Omental fat pad (tissue), 3 donors: ENCODE measurements at regions not wholly inside any gene's neighbourhood (a gene's known extent, or its start where the extent isn't known, plus 50 kb on each side); places are given as distances from the start of the nearest gene placed in this dataset.
"Not testable (repeated sequence)": the region's sequence is repeated elsewhere in the genome, so short reads cannot be mapped to it uniquely, and the experiment has no call there.

Experiments used
- ATAC-seq: fragments of 150-250 bp; one replicate; pipeline ENCODE4 v1.9.1; 2016; ENCODE audit warnings: mild to moderate bottlenecking, moderate library complexity; ENCODE audit not compliant: low FRiP score
- DNase-seq: peaks from one replicate; pipeline ENCODE4 v3.0.0-alpha.2; 2019; ENCODE audit warnings: low spot score
- TF ChIP-seq, protein P1 (sequence below), 3 donors: fragments of 450-650 bp; IDR thresholded peaks; one replicate each; pipeline ENCODE4 v1.5.1; 2016 to 2017; ENCODE audit warnings: antibody characterized with exemption in 3 of 3, mild to moderate bottlenecking in 3 of 3, moderate library complexity in 2 of 3

DNA sequence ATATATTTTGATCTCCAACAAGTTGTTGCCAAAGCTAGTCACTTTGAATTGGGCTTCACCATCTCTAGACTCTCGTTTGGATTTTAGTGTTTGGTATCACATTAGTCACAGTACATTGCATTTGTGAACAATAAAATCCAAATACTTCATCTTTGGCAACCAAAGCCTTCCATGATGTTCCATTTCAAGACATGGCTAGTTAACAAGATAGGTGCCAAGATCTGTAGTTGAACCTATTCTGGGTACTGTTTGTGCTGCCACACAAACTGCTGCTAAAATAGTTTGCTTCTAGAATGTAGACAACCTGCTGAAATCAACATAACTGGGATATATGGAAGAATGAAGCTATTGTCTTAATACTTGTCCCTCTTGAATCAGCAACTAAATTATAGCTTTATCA is 207.5 kb downstream of the LRRC70 start:
- ATAC-seq: no peak
- TF ChIP-seq, protein P1, sequence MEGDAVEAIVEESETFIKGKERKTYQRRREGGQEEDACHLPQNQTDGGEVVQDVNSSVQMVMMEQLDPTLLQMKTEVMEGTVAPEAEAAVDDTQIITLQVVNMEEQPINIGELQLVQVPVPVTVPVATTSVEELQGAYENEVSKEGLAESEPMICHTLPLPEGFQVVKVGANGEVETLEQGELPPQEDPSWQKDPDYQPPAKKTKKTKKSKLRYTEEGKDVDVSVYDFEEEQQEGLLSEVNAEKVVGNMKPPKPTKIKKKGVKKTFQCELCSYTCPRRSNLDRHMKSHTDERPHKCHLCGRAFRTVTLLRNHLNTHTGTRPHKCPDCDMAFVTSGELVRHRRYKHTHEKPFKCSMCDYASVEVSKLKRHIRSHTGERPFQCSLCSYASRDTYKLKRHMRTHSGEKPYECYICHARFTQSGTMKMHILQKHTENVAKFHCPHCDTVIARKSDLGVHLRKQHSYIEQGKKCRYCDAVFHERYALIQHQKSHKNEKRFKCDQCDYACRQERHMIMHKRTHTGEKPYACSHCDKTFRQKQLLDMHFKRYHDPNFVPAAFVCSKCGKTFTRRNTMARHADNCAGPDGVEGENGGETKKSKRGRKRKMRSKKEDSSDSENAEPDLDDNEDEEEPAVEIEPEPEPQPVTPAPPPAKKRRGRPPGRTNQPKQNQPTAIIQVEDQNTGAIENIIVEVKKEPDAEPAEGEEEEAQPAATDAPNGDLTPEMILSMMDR (IDR thresholded peaks at IDR 0.05): no peak
- DNase-seq: no peak

DNA sequence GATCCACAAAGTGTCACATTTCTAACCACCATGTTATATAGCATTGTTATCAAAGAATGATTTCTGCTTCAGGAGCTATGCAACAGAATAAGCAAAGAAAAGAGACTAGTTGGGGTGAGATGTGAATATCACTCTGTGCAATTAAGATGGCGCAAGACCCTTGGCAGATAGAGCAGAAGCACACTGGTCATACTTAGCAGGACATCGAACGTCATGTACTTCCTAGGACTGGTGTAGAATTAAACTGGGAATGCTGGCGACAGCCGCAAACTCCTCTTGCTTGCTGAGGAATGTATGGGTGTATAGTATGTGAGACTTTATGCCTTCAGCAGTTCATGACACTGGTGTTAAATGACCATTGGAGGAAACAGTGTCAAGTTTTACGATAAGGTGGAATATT is 207.0 kb downstream of the LRRC70 start:
- DNase-seq (no peak), ATAC-seq (no peak)
- TF ChIP-seq, protein P1 (IDR thresholded peaks at IDR 0.05): no peak

DNA sequence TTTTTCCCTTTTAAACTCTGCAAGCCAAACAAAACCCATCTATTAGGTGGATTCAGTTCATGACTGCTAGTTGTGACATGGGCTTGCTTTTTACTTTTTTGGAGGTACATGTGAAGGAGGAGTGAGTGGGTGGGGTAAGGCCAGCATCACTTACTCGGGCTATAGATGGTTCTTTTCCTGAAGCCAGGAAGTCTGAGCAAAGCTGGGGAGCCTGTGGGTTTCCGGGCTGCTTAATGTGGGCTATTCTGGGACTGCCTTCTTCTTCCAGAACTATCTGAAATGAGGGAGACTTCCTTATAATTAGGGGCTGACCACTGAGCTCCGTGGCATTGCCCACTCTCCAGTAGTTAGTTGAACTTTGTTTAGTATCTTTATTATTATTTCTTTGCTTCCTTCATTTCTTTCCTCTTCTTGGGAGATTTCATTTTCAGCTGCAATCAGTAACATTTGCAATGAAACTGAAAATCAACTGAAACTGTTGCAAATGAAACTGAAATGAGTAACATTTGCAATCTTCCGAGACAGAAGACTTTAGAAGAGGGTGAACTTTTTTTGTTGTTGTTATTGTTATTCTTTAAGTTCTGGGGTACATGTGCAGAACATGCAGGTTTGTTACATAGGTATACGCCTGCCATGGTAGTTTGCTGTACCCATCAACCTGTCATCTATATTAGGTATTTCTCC is 204.9 kb downstream of the LRRC70 start:
- no peak for ATAC-seq
- TF ChIP-seq, protein P1 (IDR thresholded peaks at IDR 0.05): no peak

DNA sequence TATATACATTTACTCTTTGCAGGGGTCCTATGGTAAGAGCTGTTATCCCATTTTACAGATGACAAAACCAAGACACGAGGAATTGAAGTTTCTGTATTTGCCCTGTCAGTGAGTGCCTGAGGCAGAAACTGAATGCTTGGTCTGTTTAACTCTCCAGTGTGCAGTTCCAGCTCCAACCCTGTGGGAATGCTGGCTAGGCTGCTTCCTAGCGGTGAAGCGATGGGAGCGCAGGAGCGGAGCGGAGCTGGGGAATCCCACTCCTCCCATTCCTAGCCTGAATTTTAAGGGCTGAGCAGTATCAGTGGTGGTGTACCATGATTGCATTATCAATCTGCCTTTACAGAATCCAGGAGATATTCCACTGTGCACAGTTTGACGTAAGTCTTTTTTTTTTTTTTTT is 202.3 kb downstream of the LRRC70 start:
- TF ChIP-seq, protein P1 (IDR thresholded peaks at IDR 0.05): no peak
- no peak for DNase-seq
- no peak for ATAC-seq

More for the DNA sequence above, 204.9 kb downstream of the LRRC70 start:
- DNase-seq: no peak

DNA sequence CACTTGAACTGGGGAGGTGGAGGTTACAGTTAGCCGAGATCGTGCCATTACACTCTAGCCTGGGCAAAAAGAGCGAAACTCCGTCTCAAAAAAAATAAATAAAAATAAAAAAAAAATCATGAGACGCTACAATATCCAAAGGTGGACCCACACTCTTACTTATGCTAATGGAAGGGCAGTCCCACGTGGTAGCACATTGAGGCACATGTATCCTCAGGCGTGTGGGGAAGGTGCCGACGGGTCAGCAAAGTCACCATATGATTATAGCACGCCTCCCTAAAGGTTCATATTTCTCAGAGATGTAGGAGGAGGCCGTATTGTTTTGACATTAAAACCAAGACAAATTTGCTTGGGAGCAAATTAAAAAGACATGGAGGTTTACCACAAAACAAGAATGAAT is 201.6 kb downstream of the LRRC70 start:
- no peak for DNase-seq
- ATAC-seq: no peak
- TF ChIP-seq, protein P1 (IDR thresholded peaks at IDR 0.05): no peak

DNA sequence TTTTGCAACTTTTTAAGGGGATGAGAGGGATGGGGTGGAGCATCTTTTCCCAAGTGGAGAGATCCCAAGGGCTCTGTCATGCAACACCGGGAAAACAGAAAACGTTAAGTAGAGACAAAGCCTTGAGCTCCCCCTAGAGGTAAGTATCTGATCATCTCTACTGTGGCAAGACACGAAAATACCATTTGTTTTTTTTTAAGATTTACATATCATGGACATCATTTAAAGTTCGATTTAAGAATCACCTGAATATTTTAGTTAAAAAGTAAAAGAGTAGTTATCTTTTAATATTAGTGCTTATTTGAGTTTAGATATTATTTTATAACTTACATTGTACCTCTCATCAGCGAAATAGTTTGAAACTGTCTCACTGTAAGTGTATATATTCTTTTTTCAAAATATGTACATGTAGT is 200.4 kb downstream of the LRRC70 start:
- no peak for DNase-seq
- peak; percentile 68 for ATAC-seq
- TF ChIP-seq, protein P1 (IDR thresholded peaks at IDR 0.05): peak in 1 of 3 donors; percentile 44

DNA sequence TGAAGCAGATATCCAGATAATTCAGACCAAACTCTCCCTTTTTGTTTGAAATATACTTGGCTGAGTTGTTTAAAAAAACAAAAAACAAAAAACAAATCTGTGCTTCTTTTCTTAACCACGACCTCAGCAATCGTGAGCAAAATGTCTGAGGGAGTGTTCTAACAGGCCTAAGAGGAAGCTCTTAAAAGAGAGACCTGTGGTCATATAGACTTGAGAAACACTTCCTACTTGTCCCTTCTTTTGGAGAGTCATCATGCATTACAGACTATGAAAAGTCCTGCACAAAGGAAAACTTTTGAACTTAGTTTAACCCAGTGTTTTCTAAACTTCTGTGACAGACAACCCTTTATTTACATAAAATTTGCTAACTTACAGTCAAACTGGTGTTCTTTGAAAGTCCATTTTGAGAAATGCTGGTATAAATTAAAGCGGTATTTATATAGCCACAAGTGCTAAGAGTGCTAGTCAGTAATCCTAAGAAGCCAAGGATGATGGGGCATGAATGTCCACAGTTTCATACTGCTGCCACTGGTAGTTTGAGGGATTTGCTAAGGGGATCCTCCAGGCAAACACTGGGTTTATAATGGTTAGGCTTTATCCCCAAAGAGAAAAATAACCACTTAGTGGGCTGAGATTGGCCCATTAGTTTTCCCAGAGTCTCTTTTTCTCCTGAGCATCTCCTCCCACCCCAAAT is 199.8 kb downstream of the LRRC70 start:
- TF ChIP-seq, protein P1 (IDR thresholded peaks at IDR 0.05): no peak
- no peak for ATAC-seq
- DNase-seq: no peak

DNA sequence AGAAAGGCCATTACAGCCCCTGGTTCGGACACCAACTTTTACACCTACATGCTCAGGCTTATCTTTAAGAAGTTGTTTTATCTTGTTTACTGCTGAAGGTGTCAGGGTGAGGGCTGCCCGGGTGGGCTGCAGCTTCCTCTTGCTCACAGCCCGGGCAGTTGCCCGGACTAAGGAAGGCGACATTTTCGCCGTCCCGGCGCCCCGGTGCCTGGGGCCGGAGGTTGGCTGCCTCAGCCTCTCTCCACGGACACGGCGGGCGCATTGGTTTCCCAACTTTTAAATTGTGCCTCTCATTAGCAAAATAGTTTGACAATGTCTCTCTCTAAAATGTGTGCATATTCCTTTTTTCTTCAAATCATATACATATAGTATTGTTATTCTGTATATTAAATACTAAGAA is 198.5 kb downstream of the LRRC70 start:
- not testable (repeated sequence) for ATAC-seq, DNase-seq

DNA sequence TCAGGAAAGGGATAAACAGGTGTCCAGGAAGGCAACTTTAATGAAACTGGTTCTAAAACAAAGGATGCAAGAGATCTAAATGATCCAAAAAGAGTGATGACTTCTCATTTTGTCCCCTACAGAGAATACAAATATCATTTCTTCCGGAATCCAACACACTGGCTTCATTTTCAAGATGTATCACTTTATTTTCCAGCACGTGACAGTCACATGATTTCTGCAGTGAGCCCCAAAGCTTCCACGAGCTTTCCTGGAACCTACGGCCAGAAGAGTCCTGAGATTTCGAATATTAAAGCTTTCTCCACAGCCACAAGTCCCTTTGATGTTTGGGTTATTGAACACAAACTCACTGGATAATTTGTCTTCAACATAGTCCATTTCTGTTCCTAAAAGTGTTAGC is 198.0 kb downstream of the LRRC70 start:
- not testable (repeated sequence) for ATAC-seq, DNase-seq
